ENCODE measurements at regions not wholly inside any gene's neighbourhood (a gene's known extent, or its start where the extent isn't known, plus 50 kb on each side); places are given as distances from the start of the nearest gene placed in this dataset.
"Not testable (repeated sequence)": the region's sequence is repeated elsewhere in the genome, so short reads cannot be mapped to it uniquely, and the experiment has no call there.

GRCh38 chr12:131242741-131243496 lies 289.2 kb downstream of the ADGRD1 start:
- no peak for DNase-seq (ENCODE audit: extremely low read depth in 1 of 11, low read depth in 9 of 11, low spot score in 4 of 11)

GRCh38 chr12:131244157-131244688 lies 290.5 kb downstream of the ADGRD1 start:
- DNase-seq (ENCODE audit: extremely low read depth in 1 of 11, low read depth in 9 of 11, low spot score in 4 of 11) = not testable (repeated sequence)

DNA sequence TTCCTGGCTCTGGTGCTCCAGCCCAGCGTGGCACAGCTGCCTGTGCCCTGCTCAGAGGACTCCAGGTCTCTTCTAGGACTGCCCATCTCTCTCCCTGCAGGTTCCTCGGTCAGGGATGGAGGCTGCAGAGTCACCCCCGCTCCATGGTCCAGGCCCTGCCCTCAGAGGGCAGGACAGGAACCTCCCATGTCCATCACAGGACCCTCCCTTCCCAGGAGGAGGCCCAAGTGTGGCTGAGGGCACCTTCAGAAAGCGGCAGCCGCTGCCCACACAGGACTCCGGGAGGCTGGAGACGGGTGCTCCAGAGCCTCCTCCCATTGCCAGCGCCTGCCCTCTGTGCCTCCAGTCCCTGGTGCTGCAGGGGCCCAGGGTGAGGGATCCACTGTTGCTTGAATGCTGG lies 291.5 kb downstream of the ADGRD1 start:
- not testable (repeated sequence) for DNase-seq (ENCODE audit: extremely low read depth in 1 of 11, low read depth in 9 of 11, low spot score in 4 of 11)

GRCh38 chr12:131245564-131246355 lies 292.1 kb downstream of the ADGRD1 start:
- DNase-seq (ENCODE audit: extremely low read depth in 1 of 11, low read depth in 9 of 11, low spot score in 4 of 11) = no peak

DNA sequence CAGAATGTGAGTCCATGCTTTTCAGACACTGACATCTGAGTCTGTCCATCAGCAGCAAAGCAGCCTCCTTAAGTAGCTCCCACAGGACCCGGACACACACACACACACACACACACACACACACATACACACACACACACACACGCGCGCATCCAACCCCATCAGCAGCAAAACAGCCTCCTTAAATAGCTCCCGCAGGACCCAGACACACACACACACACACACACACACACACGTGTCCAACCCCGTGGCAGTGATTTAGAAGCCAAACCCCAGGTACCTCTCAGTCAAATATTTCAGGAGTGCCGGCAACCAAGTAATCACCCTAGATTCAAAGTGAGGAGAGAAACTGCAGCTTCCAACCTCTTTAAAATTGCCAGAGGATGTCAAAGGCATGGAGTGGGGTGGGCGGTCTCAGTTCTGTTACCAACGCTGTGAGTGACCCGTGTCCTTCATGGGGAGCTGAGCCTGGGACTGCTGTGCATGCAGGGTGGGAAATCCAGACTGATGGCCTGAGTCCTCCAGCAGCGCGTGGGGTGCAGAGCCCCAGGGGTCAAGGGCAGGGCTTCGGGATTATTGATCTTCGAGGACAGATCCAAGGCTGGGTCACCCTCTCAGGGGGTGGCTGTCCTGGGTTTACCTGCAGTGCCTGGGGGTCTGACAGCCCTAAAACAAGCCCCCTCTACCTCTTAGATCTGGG lies 293.5 kb downstream of the ADGRD1 start:
- not testable (repeated sequence) for DNase-seq (ENCODE audit: extremely low read depth in 1 of 11, low read depth in 9 of 11, low spot score in 4 of 11)

DNA sequence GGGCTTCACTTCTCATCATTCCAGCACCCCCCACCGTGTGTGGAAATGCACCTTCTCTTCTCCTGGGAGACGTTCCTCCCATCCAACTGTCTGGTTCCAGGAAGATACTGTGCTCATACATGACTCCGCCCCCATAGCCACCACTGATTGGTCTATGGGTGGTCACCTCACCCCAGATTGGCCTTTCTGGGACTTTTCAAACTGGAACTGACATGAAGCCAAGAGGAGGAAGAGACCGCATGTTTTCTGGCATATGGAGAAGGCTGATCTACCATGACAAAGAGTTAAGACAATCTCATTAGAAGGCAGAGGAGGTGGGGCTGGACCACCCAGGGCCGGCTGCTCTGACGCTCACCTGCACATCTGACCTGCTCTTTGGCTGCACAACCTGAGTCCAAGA lies 294.2 kb downstream of the ADGRD1 start:
- not testable (repeated sequence) for DNase-seq (ENCODE audit: extremely low read depth in 1 of 11, low read depth in 9 of 11, low spot score in 4 of 11)

DNA sequence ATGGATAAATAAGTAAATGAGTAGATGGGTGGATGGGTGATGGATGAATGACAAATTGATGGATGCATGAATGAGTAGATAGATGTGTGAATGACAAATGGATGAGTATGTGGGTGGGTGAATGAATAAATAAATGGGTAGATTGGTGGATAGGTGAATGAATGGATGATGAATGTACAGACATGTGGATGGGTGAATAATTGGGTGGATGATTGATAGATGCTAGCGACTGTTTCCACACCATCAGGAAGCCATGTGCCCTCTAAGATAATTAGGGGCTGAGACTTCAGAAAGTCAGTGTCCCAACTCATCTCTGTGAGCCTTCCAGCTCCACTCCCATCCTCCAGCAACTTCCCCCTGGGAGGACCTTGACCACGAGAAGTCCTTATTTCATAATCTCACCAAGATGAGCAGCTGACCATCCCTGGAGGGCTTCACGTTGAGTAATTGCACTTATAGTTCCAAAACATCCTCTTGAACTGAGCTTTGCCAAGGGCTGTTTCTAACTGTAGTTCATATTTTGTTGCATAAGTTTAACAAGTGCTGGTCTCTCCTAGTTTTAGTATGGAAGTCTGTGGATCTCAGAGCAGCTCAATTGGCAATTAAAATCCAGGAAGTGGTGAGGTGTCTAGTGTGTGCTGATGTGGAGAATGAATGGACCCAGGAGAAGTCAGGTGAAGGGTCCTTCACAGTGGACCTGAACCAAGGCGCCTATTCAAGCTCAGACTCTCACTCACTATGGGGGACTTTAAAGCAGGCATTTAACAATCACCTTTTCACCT lies 295.7 kb downstream of the ADGRD1 start:
- DNase-seq (ENCODE audit: extremely low read depth in 1 of 11, low read depth in 9 of 11, low spot score in 4 of 11) = no peak

DNA sequence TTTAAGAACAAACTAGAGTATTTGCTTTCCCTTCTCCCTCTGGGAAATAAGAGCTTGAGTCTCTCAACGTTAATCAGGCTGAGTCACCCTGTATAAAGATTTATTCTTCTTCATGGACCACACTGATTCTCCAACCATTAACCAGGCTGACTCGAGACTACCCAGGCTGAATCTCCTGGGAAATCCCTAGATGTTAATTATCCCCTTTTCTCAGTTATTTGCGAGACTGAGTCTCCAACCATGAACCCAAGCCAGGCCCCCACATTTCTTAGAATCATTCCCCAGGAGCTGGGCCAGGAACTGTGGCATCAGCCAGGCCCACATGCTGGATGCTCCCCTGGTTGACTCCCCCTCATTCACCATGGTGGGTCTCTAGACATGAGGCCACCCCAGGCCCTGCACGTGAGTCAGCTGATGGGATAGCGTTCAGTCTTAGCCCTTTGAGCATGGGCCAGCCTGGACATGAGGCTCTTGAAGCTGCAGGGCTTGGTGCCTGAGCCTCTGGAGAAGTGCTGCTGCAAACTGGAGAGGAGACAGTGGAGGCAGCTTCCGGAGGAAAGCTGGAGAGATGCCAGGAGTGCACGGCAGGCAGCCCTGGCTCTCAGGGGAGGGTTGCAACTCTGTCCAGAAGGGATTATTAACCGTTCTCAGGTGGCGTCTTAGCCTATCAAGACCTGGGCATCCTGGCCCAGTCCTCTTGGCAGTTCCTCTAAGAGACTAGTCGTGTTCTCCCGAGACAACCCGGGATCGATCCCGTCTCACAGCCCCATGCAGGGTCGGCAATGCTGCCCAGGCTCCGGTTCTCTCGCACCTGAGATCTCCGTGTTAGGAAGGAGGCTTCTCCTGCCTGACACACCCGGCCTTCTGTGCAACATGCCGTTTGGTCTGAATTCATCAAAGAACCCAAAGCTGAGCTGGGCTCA lies 296.6 kb downstream of the ADGRD1 start:
- DNase-seq (ENCODE audit: extremely low read depth in 1 of 11, low read depth in 9 of 11, low spot score in 4 of 11) = no peak

DNA sequence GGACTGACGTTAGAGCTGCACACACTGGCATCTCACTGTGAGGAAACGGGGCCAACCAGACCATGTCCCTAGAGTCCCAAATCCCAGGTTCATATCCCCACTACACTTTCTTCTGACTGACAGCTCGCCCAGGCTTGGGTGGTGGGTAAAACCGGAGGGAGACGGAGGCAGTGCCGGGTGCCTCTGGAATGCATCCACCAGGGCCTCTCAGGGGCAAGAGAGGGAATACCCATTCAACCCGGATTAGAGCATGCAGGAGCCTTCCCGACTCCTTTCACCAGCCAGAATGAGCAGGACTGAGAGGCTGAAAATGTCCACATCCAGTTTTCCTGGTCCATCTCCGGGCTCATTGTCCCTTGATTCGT lies 297.2 kb downstream of the ADGRD1 start:
- no peak for DNase-seq (ENCODE audit: extremely low read depth in 1 of 11, low read depth in 9 of 11, low spot score in 4 of 11)

GRCh38 chr12:131251336-131252101 lies 297.8 kb downstream of the ADGRD1 start:
- DNase-seq (ENCODE audit: extremely low read depth in 1 of 11, low read depth in 9 of 11, low spot score in 4 of 11) = no peak

DNA sequence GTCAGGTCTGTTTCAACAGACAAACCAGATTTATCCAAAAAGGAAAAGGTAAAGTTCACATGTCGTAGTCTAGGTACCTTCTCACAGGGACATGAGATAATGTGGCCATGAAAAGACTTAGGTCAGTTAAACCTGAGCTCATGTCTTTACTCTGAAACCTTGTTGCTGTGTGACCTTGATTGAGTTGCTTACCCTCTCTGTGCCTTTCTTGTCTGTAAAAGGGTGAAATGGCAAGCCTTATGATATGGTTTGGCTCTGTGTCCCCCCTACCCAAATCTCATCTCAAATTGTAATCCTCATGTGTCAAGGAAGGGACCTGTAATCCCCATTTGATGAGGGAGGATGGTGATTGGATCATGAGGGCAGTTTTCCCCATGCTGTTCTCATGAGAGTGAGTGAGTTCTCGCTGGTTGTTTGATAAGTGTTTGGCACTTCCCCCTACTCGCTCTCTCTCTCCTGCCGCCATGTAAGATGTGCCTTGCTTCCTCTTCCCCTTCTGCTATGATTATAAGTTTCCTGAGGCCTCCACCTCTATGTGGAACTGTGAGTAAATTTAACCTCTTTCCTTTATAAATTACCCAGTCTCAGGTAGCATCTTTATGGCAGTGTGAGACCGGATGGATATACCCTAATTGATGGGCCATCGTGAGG lies 299.8 kb downstream of the ADGRD1 start:
- DNase-seq (ENCODE audit: extremely low read depth in 1 of 11, low read depth in 9 of 11, low spot score in 4 of 11) = no peak

GRCh38 chr12:131254374-131254773 lies 300.7 kb downstream of the ADGRD1 start:
- DNase-seq (ENCODE audit: extremely low read depth in 1 of 11, low read depth in 9 of 11, low spot score in 4 of 11) = no peak

DNA sequence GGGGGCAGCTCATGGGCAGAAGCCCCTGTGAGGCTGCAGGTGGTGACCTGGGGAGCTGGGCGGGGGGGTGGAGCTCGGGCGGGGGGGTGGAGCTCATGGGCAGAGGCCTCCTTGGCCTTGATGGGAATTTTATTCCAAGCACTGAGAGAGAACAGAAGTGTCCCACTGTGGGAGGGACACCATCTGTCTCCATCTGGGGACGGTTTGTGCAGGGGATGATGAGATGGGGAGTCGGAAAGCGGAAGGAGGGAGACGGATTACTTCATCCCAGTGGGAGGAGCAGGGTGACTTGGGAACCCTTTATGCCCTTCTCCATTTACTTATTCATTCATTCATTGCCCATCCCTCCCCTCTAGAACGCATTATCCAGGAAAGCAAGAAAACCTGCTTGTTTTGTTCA lies 304.7 kb downstream of the ADGRD1 start:
- DNase-seq (ENCODE audit: extremely low read depth in 1 of 11, low read depth in 9 of 11, low spot score in 4 of 11) = no peak

DNA sequence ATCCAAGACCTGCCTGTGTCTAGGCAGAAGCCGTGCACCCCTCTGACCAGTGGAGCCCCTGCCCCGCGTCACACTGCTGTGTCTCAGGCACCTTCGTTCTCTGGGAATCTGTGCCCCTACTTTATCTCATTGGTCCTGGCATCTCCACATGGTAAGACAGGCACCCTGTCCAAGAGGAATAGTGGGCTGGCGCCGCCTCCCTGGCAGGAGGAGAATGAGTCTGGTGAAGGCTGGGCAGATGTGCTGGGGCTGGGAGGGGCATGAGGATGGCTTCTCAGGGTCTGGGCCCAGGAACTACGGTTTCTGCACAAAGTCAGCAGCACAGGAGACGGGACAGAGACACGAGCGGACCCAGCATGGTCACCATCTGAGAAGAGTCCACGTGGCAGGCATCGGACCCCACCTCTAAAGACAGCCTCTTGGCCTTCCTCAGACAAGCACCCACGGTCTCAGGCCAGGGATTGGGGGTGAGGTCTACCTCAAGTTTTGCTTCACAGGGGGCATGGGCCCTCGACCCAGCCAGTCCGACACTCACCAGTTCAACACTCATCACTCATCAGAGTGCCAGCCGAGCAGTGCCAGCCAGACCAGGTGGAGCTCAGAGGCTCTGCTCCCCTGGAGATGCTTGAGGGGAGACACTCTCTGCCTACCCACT lies 306.7 kb downstream of the ADGRD1 start:
- DNase-seq (ENCODE audit: extremely low read depth in 1 of 11, low read depth in 9 of 11, low spot score in 4 of 11) = no peak

- peak in 8 of 11 donors; percentile 15 to 49 (median 26) for DNase-seq (ENCODE audit: extremely low read depth in 1 of 11, low read depth in 9 of 11, low spot score in 4 of 11)
These were observed 307.2 kb downstream of the ADGRD1 start for GRCh38 chr12:131260954-131261353.

GRCh38 chr12:131261906-131262305 lies 308.2 kb downstream of the ADGRD1 start:
- no peak for DNase-seq (ENCODE audit: extremely low read depth in 1 of 11, low read depth in 9 of 11, low spot score in 4 of 11)

Data from renal cortex interstitium (tissue), 11 donors.